ENCODE measurements at regions not wholly inside any gene's neighbourhood (a gene's known extent, or its start where the extent isn't known, plus 50 kb on each side); places are given as distances from the start of the nearest gene placed in this dataset.
A peak's percentile ranks its signal among the peaks of the same experiment; 100 is the strongest.

DNA sequence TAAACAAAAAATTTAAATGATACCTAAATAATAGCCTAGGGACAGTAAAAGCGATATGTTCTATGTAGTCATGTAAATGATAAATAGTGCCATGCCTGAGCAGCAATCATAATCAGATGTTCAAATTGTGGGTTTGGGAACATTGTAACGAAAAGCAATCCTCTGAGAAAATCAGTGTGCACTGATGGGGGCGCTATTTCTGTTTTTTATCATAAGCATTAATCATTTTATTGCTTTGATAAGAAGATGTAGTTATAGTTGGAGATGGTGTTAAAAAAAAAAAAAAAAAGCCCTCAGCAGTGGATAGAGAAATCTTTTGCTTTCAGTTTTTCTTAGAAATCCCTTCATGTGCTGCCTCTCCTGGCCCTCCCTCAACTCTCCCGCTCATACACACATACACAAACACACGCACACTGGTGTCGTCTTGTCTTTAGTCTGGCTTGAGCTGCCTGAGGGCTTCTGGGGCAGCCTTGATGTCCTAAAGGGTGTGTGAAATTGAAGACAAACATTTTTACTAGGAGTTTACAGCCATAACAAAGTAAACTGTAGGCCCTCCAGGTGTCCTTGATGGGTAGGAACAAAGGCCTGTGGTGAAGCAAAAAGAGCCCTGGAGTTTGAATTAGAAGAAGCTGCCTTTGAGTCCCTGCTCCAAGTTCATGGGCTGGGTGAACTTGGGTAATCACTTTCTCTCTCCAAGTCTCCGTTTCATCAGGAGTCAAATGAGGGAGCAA lies 428.1 kb downstream of the SOX2 start:
- ChIA-PET CTCF (no interaction called here), POLR2A (no interaction called here)
- no peaks in the 10 kb centered on the region for H3K79me2 ChIP-seq (ENCODE audit: insufficient read depth)
- no peak overlapping the region for H3K9ac ChIP-seq
- H4K20me1 ChIP-seq (ENCODE audit: insufficient read depth): no peaks in the 10 kb centered on the region
- no peak overlapping the region for H3K4me3 ChIP-seq (ENCODE audit: low read depth in 2 of 2, low read length in 1 of 2)
- TF ChIP-seq, protein P1, sequence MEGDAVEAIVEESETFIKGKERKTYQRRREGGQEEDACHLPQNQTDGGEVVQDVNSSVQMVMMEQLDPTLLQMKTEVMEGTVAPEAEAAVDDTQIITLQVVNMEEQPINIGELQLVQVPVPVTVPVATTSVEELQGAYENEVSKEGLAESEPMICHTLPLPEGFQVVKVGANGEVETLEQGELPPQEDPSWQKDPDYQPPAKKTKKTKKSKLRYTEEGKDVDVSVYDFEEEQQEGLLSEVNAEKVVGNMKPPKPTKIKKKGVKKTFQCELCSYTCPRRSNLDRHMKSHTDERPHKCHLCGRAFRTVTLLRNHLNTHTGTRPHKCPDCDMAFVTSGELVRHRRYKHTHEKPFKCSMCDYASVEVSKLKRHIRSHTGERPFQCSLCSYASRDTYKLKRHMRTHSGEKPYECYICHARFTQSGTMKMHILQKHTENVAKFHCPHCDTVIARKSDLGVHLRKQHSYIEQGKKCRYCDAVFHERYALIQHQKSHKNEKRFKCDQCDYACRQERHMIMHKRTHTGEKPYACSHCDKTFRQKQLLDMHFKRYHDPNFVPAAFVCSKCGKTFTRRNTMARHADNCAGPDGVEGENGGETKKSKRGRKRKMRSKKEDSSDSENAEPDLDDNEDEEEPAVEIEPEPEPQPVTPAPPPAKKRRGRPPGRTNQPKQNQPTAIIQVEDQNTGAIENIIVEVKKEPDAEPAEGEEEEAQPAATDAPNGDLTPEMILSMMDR (IDR thresholded peaks at IDR 0.05): peak; percentile 22
- TF ChIP-seq FOSL2 (IDR thresholded peaks at IDR 0.05; ENCODE audit: borderline replicate concordance, low read depth): no peak
- 74% methylated on average over 7 of the region's 7 CpGs for WGBS (ENCODE audit: low lambda C conversion rate)
- no peaks in the 10 kb centered on the region for H3K27me3 ChIP-seq (ENCODE audit: insufficient read depth)
- no peaks in the 10 kb centered on the region for H3K4me1 ChIP-seq (ENCODE audit: control insufficient read depth in 1 of 2, insufficient read depth in 2 of 2, low read depth in 1 of 2, low read length in 1 of 2)
- no peaks in the 10 kb centered on the region for H3K9me3 ChIP-seq
- no peaks in the 10 kb centered on the region for H3F3A ChIP-seq (replicated peaks; ENCODE audit: insufficient read depth)
- no peak for DNase-seq
- no peak overlapping the region for H3K4me2 ChIP-seq
- H3K27ac ChIP-seq (ENCODE audit: low read depth in 2 of 2, low read length in 1 of 2): no peak overlapping the region
- H3K9me2 ChIP-seq: no peaks in the 10 kb centered on the region
- no peaks in the 10 kb centered on the region for H3K36me3 ChIP-seq (replicated peaks in 1 of 2; ENCODE audit: control insufficient read depth in 1 of 2, insufficient read depth in 2 of 2, low read length in 1 of 2)
- H2AFZ ChIP-seq (ENCODE audit: low read depth): no peak overlapping the region

DNA sequence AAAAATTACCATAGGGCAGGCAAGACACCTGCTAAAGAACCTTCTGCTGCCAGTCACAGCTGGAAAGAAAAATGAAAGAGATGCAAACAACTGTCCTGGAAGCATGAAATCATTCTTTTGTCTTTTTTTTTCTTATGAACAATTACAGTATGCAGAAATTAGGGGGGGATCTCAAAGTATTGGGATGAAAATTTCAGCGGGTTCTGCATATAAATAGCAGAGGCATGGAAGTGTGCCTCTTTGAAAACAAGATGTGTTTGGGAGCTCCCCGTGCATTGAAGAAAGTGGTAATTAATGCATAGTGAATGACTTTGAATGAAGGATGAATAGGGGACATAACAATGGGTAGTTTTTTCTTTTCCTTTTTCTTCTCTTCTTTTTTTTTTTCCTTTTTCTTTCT lies 431.2 kb downstream of the SOX2 start:
- Histone ChIP-seq H3K36me3 (replicated peaks in 1 of 2; ENCODE audit: control insufficient read depth in 1 of 2, insufficient read depth in 2 of 2, low read length in 1 of 2) (no peaks in the 10 kb centered on the region), H3K4me3 (ENCODE audit: low read depth in 2 of 2, low read length in 1 of 2) (no peak overlapping the region), H4K20me1 (ENCODE audit: insufficient read depth) (no peaks in the 10 kb centered on the region), H3K27ac (ENCODE audit: low read depth in 2 of 2, low read length in 1 of 2) (no peak overlapping the region), H3K79me2 (ENCODE audit: insufficient read depth) (no peaks in the 10 kb centered on the region), H3K4me2 (no peak overlapping the region), H3F3A (replicated peaks; ENCODE audit: insufficient read depth) (no peaks in the 10 kb centered on the region), H3K9me3 (no peaks in the 10 kb centered on the region), H3K4me1 (ENCODE audit: control insufficient read depth in 1 of 2, insufficient read depth in 2 of 2, low read depth in 1 of 2, low read length in 1 of 2) (no peaks in the 10 kb centered on the region), H2AFZ (ENCODE audit: low read depth) (no peak overlapping the region), H3K9ac (no peak overlapping the region), H3K27me3 (ENCODE audit: insufficient read depth) (no peaks in the 10 kb centered on the region), H3K9me2 (no peaks in the 10 kb centered on the region)
- 75% methylated on average over 2 of the region's 2 CpGs for WGBS (ENCODE audit: low lambda C conversion rate)
- TF ChIP-seq RXRA (IDR thresholded peaks at IDR 0.05; ENCODE audit: borderline replicate concordance, low read depth): no peak
- no peak for TF ChIP-seq FOXJ3 (CRISPR knock-in tag; IDR thresholded peaks at IDR 0.05)
- no peak for TF ChIP-seq FOXM1 (IDR thresholded peaks at IDR 0.05; ENCODE audit: low read depth)
- no peak for TF ChIP-seq RAD21 (IDR thresholded peaks at IDR 0.05; ENCODE audit: low read length)
- TF ChIP-seq SMC3 (IDR thresholded peaks at IDR 0.05; ENCODE audit: low read depth, low read length): no peak
- no peak for TF ChIP-seq EP300 (IDR thresholded peaks at IDR 0.05; ENCODE audit: borderline replicate concordance in 1 of 2, low read depth in 1 of 2, low read length in 1 of 2)
- no peak for TF ChIP-seq RFX5 (IDR thresholded peaks at IDR 0.05; ENCODE audit: low read length)
- TF ChIP-seq YY1 (IDR thresholded peaks at IDR 0.05; ENCODE audit: low read depth): no peak
- ChIA-PET POLR2A (no interaction called here), CTCF (interaction anchor here (0.7 to 1.0 kb wide), 2 partner anchors 13 to 34 kb away, joined by 3 to 5 read pairs; no protein-coding TSS in a partner anchor)
- no peak for DNase-seq

DNA sequence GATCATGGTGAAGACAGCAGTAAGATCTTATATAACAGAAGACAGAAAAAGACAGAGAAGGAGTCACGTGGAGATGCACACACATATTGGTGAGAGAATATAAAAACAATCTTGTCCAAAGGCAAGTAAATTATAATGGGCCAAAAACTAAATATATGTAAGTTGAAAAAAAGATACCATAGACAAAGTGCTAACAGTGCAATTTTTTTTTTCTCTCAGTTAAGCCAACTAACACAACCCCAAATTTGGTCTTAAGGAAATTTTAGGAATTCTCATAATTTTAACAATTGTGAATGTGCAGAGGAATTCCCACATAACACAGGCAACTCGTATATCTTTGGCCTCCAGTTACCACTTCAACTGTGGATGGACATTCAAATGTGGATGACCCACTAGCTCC lies 432.2 kb downstream of the SOX2 start:
- Histone ChIP-seq H3K4me3 (ENCODE audit: low read depth in 2 of 2, low read length in 1 of 2) (no peak overlapping the region), H3K9me3 (no peaks in the 10 kb centered on the region), H3K9me2 (no peaks in the 10 kb centered on the region), H4K20me1 (ENCODE audit: insufficient read depth) (no peaks in the 10 kb centered on the region), H3K79me2 (ENCODE audit: insufficient read depth) (no peaks in the 10 kb centered on the region), H3K4me2 (no peak overlapping the region), H3K27ac (ENCODE audit: low read depth in 2 of 2, low read length in 1 of 2) (no peak overlapping the region), H3F3A (replicated peaks; ENCODE audit: insufficient read depth) (no peaks in the 10 kb centered on the region), H3K36me3 (replicated peaks in 1 of 2; ENCODE audit: control insufficient read depth in 1 of 2, insufficient read depth in 2 of 2, low read length in 1 of 2) (no peaks in the 10 kb centered on the region), H3K27me3 (ENCODE audit: insufficient read depth) (no peaks in the 10 kb centered on the region), H2AFZ (ENCODE audit: low read depth) (no peak overlapping the region), H3K9ac (no peak overlapping the region), H3K4me1 (ENCODE audit: control insufficient read depth in 1 of 2, insufficient read depth in 2 of 2, low read depth in 1 of 2, low read length in 1 of 2) (no peaks in the 10 kb centered on the region)
- 18% methylated on average over 2 of the region's 2 CpGs for WGBS (ENCODE audit: low lambda C conversion rate)
- ChIA-PET POLR2A (no interaction called here), CTCF (interaction anchor here (1.5 kb wide), 1 partner anchor 10 kb away, joined by 3 read pairs; no protein-coding TSS in a partner anchor)
- TF ChIP-seq, protein P2, sequence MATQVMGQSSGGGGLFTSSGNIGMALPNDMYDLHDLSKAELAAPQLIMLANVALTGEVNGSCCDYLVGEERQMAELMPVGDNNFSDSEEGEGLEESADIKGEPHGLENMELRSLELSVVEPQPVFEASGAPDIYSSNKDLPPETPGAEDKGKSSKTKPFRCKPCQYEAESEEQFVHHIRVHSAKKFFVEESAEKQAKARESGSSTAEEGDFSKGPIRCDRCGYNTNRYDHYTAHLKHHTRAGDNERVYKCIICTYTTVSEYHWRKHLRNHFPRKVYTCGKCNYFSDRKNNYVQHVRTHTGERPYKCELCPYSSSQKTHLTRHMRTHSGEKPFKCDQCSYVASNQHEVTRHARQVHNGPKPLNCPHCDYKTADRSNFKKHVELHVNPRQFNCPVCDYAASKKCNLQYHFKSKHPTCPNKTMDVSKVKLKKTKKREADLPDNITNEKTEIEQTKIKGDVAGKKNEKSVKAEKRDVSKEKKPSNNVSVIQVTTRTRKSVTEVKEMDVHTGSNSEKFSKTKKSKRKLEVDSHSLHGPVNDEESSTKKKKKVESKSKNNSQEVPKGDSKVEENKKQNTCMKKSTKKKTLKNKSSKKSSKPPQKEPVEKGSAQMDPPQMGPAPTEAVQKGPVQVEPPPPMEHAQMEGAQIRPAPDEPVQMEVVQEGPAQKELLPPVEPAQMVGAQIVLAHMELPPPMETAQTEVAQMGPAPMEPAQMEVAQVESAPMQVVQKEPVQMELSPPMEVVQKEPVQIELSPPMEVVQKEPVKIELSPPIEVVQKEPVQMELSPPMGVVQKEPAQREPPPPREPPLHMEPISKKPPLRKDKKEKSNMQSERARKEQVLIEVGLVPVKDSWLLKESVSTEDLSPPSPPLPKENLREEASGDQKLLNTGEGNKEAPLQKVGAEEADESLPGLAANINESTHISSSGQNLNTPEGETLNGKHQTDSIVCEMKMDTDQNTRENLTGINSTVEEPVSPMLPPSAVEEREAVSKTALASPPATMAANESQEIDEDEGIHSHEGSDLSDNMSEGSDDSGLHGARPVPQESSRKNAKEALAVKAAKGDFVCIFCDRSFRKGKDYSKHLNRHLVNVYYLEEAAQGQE (IDR thresholded peaks at IDR 0.05; ENCODE audit: low read depth, low read length): no peak
- no peak for TF ChIP-seq NFIC (IDR thresholded peaks at IDR 0.05; ENCODE audit: borderline replicate concordance)
- DNase-seq: no peak

Data from SK-N-SH (cell line).